Stomach (tissue), 8 donors: ENCODE measurements at regions not wholly inside any gene's neighbourhood (a gene's known extent, or its start where the extent isn't known, plus 50 kb on each side); places are given as distances from the start of the nearest gene placed in this dataset.

Experiments used
- DNase-seq, 2 donors: peaks; one replicate each; pipeline versions ENCODE4 v3.0.0 to v3.0.0-alpha.2; 2013 to 2019
- H3K27ac ChIP-seq, 5 donors: fragments of 200-600 bp in 4 of 5; sonication (generic) in 4 of 5; one replicate each; pipeline ENCODE4 v1.5.1; 2013 to 2019; ENCODE audit warnings: mild to moderate bottlenecking in 1 of 5, moderate library complexity in 1 of 5
- H3K27me3 ChIP-seq, 3 donors: fragments of 200-600 bp; sonication (generic); one replicate each; pipeline ENCODE4 v1.5.1; 2017 to 2019; ENCODE audit warnings: mixed run types in 1 of 3
- H3K36me3 ChIP-seq, 4 donors: fragments of 200-600 bp; sonication (generic); 1 replicate in 3 of 4; 2 replicates in 1 of 4; pipeline ENCODE4 v1.5.1; 2016 to 2019
- H3K4me1 ChIP-seq, 4 donors: fragments of 200-600 bp; sonication (generic); one replicate each; pipeline ENCODE4 v1.5.1; 2016 to 2019
- H3K4me3 ChIP-seq, 4 donors: fragments of 200-600 bp; sonication (generic) in 3 of 4; one replicate each; pipeline ENCODE4 v1.5.1; 2016 to 2019; ENCODE audit warnings: mild to moderate bottlenecking in 1 of 4
- H3K9me3 ChIP-seq, 4 donors: fragments of 200-600 bp; sonication (generic); one replicate each; pipeline ENCODE4 v1.5.1; 2016 to 2019
- CTCF ChIP-seq, 7 experiments: fragments of 450-650 bp in 4 of 7; fragments of 200-600 bp in 3 of 7; sonication (generic) in 3 of 7; IDR thresholded peaks; one replicate each; pipeline ENCODE4 v1.5.1; 2016 to 2019; ENCODE audit warnings: antibody characterized with exemption in 7 of 7, control low read depth in 2 of 7, mild to moderate bottlenecking in 1 of 7
- EP300 ChIP-seq: sonication (generic); formaldehyde crosslinking; IDR thresholded peaks from one replicate; pipeline ENCODE4 v1.6.1; 2017; ENCODE audit warnings: antibody characterized with exemption
- POLR2A ChIP-seq, 4 donors: fragments of 450-650 bp; IDR thresholded peaks; one replicate each; pipeline ENCODE4 v1.6.1; 2016; ENCODE audit warnings: antibody characterized with exemption in 4 of 4, control low read depth in 2 of 4, mild to moderate bottlenecking in 1 of 4, moderate library complexity in 1 of 4
- POLR2AphosphoS5 ChIP-seq, 3 donors: sonication (generic); formaldehyde crosslinking; IDR thresholded peaks; one replicate each; pipeline ENCODE4 v1.6.1; 2016; ENCODE audit warnings: antibody characterized with exemption in 3 of 3
- WGBS, 5 donors: extraction: QIAGEN DNeasy Blood & Tissue Kit in 3 of 5; methylation state at CpG; one replicate each; pipeline versions ENCODE4 v1.1.5 to v1.1.7; 2013 to 2018; 5-methylcytosine and 5-hydroxymethylcytosine counted together
- intact Hi-C: fragments of 100-400 bp; cut with DNase I; formaldehyde crosslinking; loops from one replicate; pipeline ENCODE4 v1.15.1; 2023; ENCODE audit warnings: low total_unique reads
- donor health status: healthy with polysubstance abuse.
- donor health status: Bipolar disorder and iron deficiency.
- donor health status: healthy.

- Histone ChIP-seq H3K27me3 (no peaks in the 10 kb centered on the region), H3K9me3 (no peaks in the 10 kb centered on the region), H3K36me3 (no peaks in the 10 kb centered on the region), H3K4me3 (no peak overlapping the region), H3K4me1 (peaks cover 0 to 26% (median 13%) of the 10 kb centered on the region in 4 donors), H3K27ac (peak overlapping the region in 2 of 5 donors; percentile 50 to 76)
- intact Hi-C loops = no loop called here
- TF ChIP-seq CTCF (IDR thresholded peaks at IDR 0.05) (no peak), POLR2AphosphoS5 (IDR thresholded peaks at IDR 0.05) (no peak), EP300 (no peak), POLR2A (IDR thresholded peaks at IDR 0.05) (no peak)
- no peak for DNase-seq
- WGBS, 5 donors = 93 to 96% (median 95%) methylated on average over 13 to 14 of the region's 14 CpGs
Observed at GRCh38 chr12:94834036-94834625, 169.4 kb downstream of the NDUFA12 start.

- no peak for TF ChIP-seq POLR2AphosphoS5 (IDR thresholded peaks at IDR 0.05)
- no peak for TF ChIP-seq POLR2A (IDR thresholded peaks at IDR 0.05)
- TF ChIP-seq CTCF (IDR thresholded peaks at IDR 0.05) = no peak
- no peak for TF ChIP-seq EP300
- peaks cover 0 to 26% (median 13%) of the 10 kb centered on the region in 4 donors for H3K4me1 ChIP-seq
- intact Hi-C loops = no loop called here
- DNase-seq = peak in 1 of 2 donors; percentile 72
- H3K27ac ChIP-seq = peak overlapping the region in 3 of 5 donors; percentile 41 to 76 (median 50)
- WGBS, 5 donors = 64 to 75% (median 70%) methylated on average over 15 of the region's 15 CpGs
- H3K9me3 ChIP-seq = no peaks in the 10 kb centered on the region
- no peaks in the 10 kb centered on the region for H3K36me3 ChIP-seq
- H3K27me3 ChIP-seq = no peaks in the 10 kb centered on the region
- H3K4me3 ChIP-seq = no peak overlapping the region
Observed at GRCh38 chr12:94832780-94833681, 170.5 kb downstream of the NDUFA12 start.

GRCh38 chr12:94832105-94832504 is 171.4 kb downstream of the NDUFA12 start:
- Histone ChIP-seq H3K27me3 (no peaks in the 10 kb centered on the region), H3K9me3 (no peaks in the 10 kb centered on the region), H3K27ac (no peak overlapping the region), H3K4me1 (peaks cover 0 to 26% (median 13%) of the 10 kb centered on the region in 4 donors), H3K4me3 (no peak overlapping the region), H3K36me3 (no peaks in the 10 kb centered on the region)
- intact Hi-C loops = no loop called here
- no peak for DNase-seq
- 85 to 95% (median 88%) methylated on average over 3 of the region's 3 CpGs for WGBS, 5 donors
- TF ChIP-seq POLR2AphosphoS5 (IDR thresholded peaks at IDR 0.05) (no peak), POLR2A (IDR thresholded peaks at IDR 0.05) (no peak), CTCF (IDR thresholded peaks at IDR 0.05) (no peak), EP300 (no peak)

GRCh38 chr12:94831081-94831751 is 172.3 kb downstream of the NDUFA12 start:
- Histone ChIP-seq H3K27me3 (no peaks in the 10 kb centered on the region), H3K27ac (peak overlapping the region in 1 of 5 donors; percentile 32), H3K36me3 (no peaks in the 10 kb centered on the region), H3K9me3 (no peaks in the 10 kb centered on the region), H3K4me3 (no peak overlapping the region), H3K4me1 (peaks cover 0 to 26% (median 13%) of the 10 kb centered on the region in 4 donors)
- intact Hi-C loops = no loop called here
- 63 to 77% (median 64%) methylated on average over 9 of the region's 9 CpGs for WGBS, 5 donors
- TF ChIP-seq EP300 = no peak
- TF ChIP-seq POLR2AphosphoS5 (IDR thresholded peaks at IDR 0.05) = no peak
- no peak for TF ChIP-seq CTCF (IDR thresholded peaks at IDR 0.05)
- no peak for TF ChIP-seq POLR2A (IDR thresholded peaks at IDR 0.05)
- DNase-seq = peak in 1 of 2 donors; percentile 45
